IMR-90 (cell line): ENCODE measurements at regions not wholly inside any gene's neighbourhood (a gene's known extent, or its start where the extent isn't known, plus 50 kb on each side); places are given as distances from the start of the nearest gene placed in this dataset.

Experiments used
- ATAC-seq: fragments of 200-7000 bp; cut with Tn5 transposase; 2 replicates; pipeline ENCODE4 v1.9.1; 2020; ENCODE audit warnings: low read depth, mild to moderate bottlenecking, moderate library complexity
- BruUV-seq: library from RNA; stranded (reverse); fragments of 400-500 nt; replicated peaks from 2 replicates; lab custom pipeline; 2021; lab: Mats Ljungman, UMichigan
- CTCF ChIA-PET: fragments of 300-600 bp; formaldehyde crosslinking; extraction: SDS; loops from one replicate; lab custom pipeline; 2021; ENCODE audit warnings: antibody characterized with exemption; lab: Yijun Ruan, JAX
- POLR2A ChIA-PET: fragments of 300-600 bp; sonication (Branson Sonifier 250); formaldehyde crosslinking; loops from one replicate; lab custom pipeline; 2022; ENCODE audit warnings: antibody characterized with exemption; ENCODE audit not compliant: unreplicated experiment; lab: Charles Lee
- DNase-seq: peaks from one replicate; pipeline ENCODE4 v3.0.0; 2013
- H2AFZ ChIP-seq: replicated peaks from 2 replicates; pipeline ENCODE3; 2013; ENCODE audit warnings: low read length, mild to moderate bottlenecking; ENCODE audit not compliant: poor library complexity
- H2AK5ac ChIP-seq: 2 replicates; pipeline ENCODE4 v1.6.1; 2013; ENCODE audit warnings: low read depth, low read length, inconsistent platforms
- H2AK9ac ChIP-seq: replicated peaks from 2 replicates; pipeline ENCODE3; 2013; ENCODE audit warnings: mild to moderate bottlenecking, low read depth, low read length, moderate library complexity; ENCODE audit not compliant: poor library complexity
- H2BK120ac ChIP-seq: 2 replicates; pipeline ENCODE4 v1.6.1; 2013; ENCODE audit warnings: low read depth, low read length, inconsistent platforms
- H2BK15ac ChIP-seq: 3 replicates; pipeline ENCODE4 v1.6.1; 2013; ENCODE audit warnings: low read depth, low read length, inconsistent platforms
- H2BK20ac ChIP-seq: 2 replicates; pipeline ENCODE4 v1.6.1; 2013; ENCODE audit warnings: low read depth, mild to moderate bottlenecking, inconsistent platforms, low read length, moderate library complexity
- H2BK5ac ChIP-seq: 2 replicates; pipeline ENCODE4 v1.6.1; 2013; ENCODE audit warnings: mild to moderate bottlenecking, low read depth, low read length, inconsistent platforms; ENCODE audit not compliant: poor library complexity, severe bottlenecking
- H3K14ac ChIP-seq: replicated peaks from 2 replicates; pipeline ENCODE4 v1.6.1; 2013; ENCODE audit warnings: low read depth, low read length, inconsistent platforms
- H3K18ac ChIP-seq: 2 replicates; pipeline ENCODE4 v1.6.1; 2013; ENCODE audit warnings: low read depth, low read length, control low read depth
- H3K23ac ChIP-seq: 2 replicates; pipeline ENCODE4 v1.6.1; 2013; ENCODE audit warnings: low read depth, low read length, inconsistent platforms
- H3K27ac ChIP-seq: 2 replicates; pipeline ENCODE4 v1.5.1; 2013; ENCODE audit warnings: mild to moderate bottlenecking, control low read depth, low read length; ENCODE audit not compliant: insufficient read depth
- H3K27me3 ChIP-seq: 2 replicates; pipeline ENCODE4 v1.6.1; 2013; ENCODE audit warnings: low read length; ENCODE audit not compliant: control insufficient read depth, insufficient read depth
- H3K36me3 ChIP-seq: 2 replicates; pipeline ENCODE4 v1.6.1; 2013; ENCODE audit warnings: low read length, mixed read lengths; ENCODE audit not compliant: control insufficient read depth, insufficient read depth
- H3K4ac ChIP-seq: 2 replicates; pipeline ENCODE4 v1.6.1; 2013; ENCODE audit warnings: low read depth, low read length, inconsistent platforms
- H3K4me1 ChIP-seq: 2 replicates; pipeline ENCODE4 v1.6.1; 2013; ENCODE audit warnings: low read length, mixed read lengths; ENCODE audit not compliant: control insufficient read depth, insufficient read depth
- H3K4me2 ChIP-seq: 2 replicates; pipeline ENCODE4 v1.6.1; 2013; ENCODE audit warnings: low read depth, mild to moderate bottlenecking, control low read depth, low read length, moderate library complexity
- H3K4me3 ChIP-seq: 2 replicates; pipeline ENCODE4 v1.5.1; 2013; ENCODE audit warnings: low read depth, mild to moderate bottlenecking, control low read depth, low read length, moderate library complexity; ENCODE audit not compliant: insufficient read depth
- H3K56ac ChIP-seq: 2 replicates; pipeline ENCODE4 v1.6.1; 2013; ENCODE audit warnings: low read length, inconsistent platforms; ENCODE audit not compliant: insufficient read depth; ENCODE audit errors: extremely low read depth
- H3K79me1 ChIP-seq, 2 experiments: 2 replicates each; pipeline ENCODE4 v1.6.1; 2013; ENCODE audit warnings: low read length in 2 of 2, inconsistent platforms in 1 of 2, low read depth in 1 of 2
- H3K9ac ChIP-seq: 2 replicates; pipeline ENCODE4 v1.6.1; 2013; ENCODE audit warnings: low read depth, low read length, control low read depth
- H3K9me1 ChIP-seq: 2 replicates; pipeline ENCODE4 v1.6.1; 2013; ENCODE audit warnings: low read length, inconsistent platforms; ENCODE audit not compliant: insufficient read depth
- H3K9me3 ChIP-seq: 2 replicates; pipeline ENCODE4 v1.6.1; 2013; ENCODE audit warnings: low read length; ENCODE audit not compliant: control insufficient read depth, insufficient read depth
- H4K20me1 ChIP-seq: 2 replicates; pipeline ENCODE4 v1.6.1; 2013; ENCODE audit warnings: low read length, inconsistent platforms; ENCODE audit not compliant: insufficient read depth
- H4K5ac ChIP-seq: 2 replicates; pipeline ENCODE4 v1.6.1; 2013; ENCODE audit warnings: mild to moderate bottlenecking, low read depth, low read length, control low read depth
- H4K8ac ChIP-seq, 2 experiments: 2 replicates each; pipeline ENCODE4 v1.6.1; 2013; ENCODE audit warnings: low read depth in 2 of 2, low read length in 2 of 2, control low read depth in 1 of 2, inconsistent platforms in 1 of 2
- H4K91ac ChIP-seq: 2 replicates; pipeline ENCODE4 v1.6.1; 2013; ENCODE audit warnings: low read depth, low read length, inconsistent platforms; ENCODE audit not compliant: insufficient read depth
- BHLHE40 ChIP-seq: fragments of 150-350 bp; IDR thresholded peaks from 2 replicates; pipeline ENCODE4 v1.6.1; 2016; ENCODE audit warnings: mild to moderate bottlenecking, low read depth, low read length
- CEBPB ChIP-seq: IDR thresholded peaks from 2 replicates; pipeline ENCODE4 v1.6.1; 2012; ENCODE audit warnings: low read depth, low read length, improper control_type of control experiment
- CHD1 ChIP-seq: IDR thresholded peaks from 2 replicates; pipeline ENCODE4 v1.6.1; 2012; ENCODE audit warnings: low read depth, low read length, improper control_type of control experiment
- FOS ChIP-seq: fragments of 150-350 bp; IDR thresholded peaks from 2 replicates; pipeline ENCODE4 v1.6.1; 2016; ENCODE audit warnings: low read depth, low read length
- MAFK ChIP-seq: IDR thresholded peaks from 2 replicates; pipeline ENCODE4 v1.6.1; 2012; ENCODE audit warnings: low read depth, low read length, improper control_type of control experiment
- MAZ ChIP-seq: IDR thresholded peaks from 2 replicates; pipeline ENCODE4 v1.6.1; 2012; ENCODE audit warnings: low read depth, mild to moderate bottlenecking, low read length, improper control_type of control experiment, moderate library complexity, borderline replicate concordance
- MXI1 ChIP-seq: IDR thresholded peaks from 2 replicates; pipeline ENCODE4 v1.6.1; 2012; ENCODE audit warnings: low read depth, mild to moderate bottlenecking, low read length, moderate library complexity, borderline replicate concordance
- NFE2L2 ChIP-seq: fragments of 150-350 bp; IDR thresholded peaks from 2 replicates; pipeline ENCODE4 v1.6.1; 2016; ENCODE audit warnings: low read depth, mild to moderate bottlenecking, low read length
- POLR2A ChIP-seq: IDR thresholded peaks from 2 replicates; pipeline ENCODE4 v1.6.1; 2012; ENCODE audit warnings: mild to moderate bottlenecking, low read depth, low read length
- RAD21 ChIP-seq: IDR thresholded peaks from 2 replicates; pipeline ENCODE4 v1.6.1; 2012; ENCODE audit warnings: low read length, improper control_type of control experiment
- RCOR1 ChIP-seq: IDR thresholded peaks from 2 replicates; pipeline ENCODE4 v1.6.1; 2012; ENCODE audit warnings: mild to moderate bottlenecking, low read length, improper control_type of control experiment; ENCODE audit not compliant: insufficient replicate concordance
- RFX5 ChIP-seq: IDR thresholded peaks from 2 replicates; pipeline ENCODE4 v1.8.0; 2012; ENCODE audit warnings: low read depth, mild to moderate bottlenecking, low read length, moderate library complexity
- SMC3 ChIP-seq: fragments of 150-350 bp; IDR thresholded peaks from 2 replicates; pipeline ENCODE4 v1.6.1; 2016; ENCODE audit warnings: low read depth, mild to moderate bottlenecking, antibody characterized with exemption, low read length, moderate library complexity
- dilution Hi-C: fragments of 300-500 bp; cut with HindIII; formaldehyde crosslinking; loops from one replicate; pipeline ENCODE4 v1.14.3; 2018; ENCODE audit warnings: low sequenced_read_pairs; ENCODE audit not compliant: unreplicated experiment
- in situ Hi-C: fragments of 300-500 bp; cut with MboI; formaldehyde crosslinking; loops from 3 replicates; pipeline ENCODE4 v1.14.3; 2019; ENCODE audit warnings: low sequenced_read_pairs, inconsistent platforms, mixed read lengths
- intact Hi-C: fragments of 100-400 bp; cut with micrococcal nuclease; formaldehyde crosslinking; loops from 2 replicates; pipeline ENCODE4 v1.10.0; 2022
- TF ChIP-seq, protein P1 (sequence below): conservative IDR thresholded peaks from 2 replicates; pipeline ENCODE4 v1.5.1; 2012; ENCODE audit warnings: mild to moderate bottlenecking, low read depth, low read length, improper control_type of control experiment
- TF ChIP-seq, protein P2 (sequence below): fragments of 150-350 bp; IDR thresholded peaks from 2 replicates; pipeline ENCODE4 v1.6.1; 2017; ENCODE audit warnings: mild to moderate bottlenecking, antibody characterized with exemption, low read length, low read depth
- TF ChIP-seq, protein P3 (sequence below): fragments of 150-350 bp; IDR thresholded peaks from 2 replicates; pipeline ENCODE4 v1.6.1; 2016; ENCODE audit warnings: low read depth, mild to moderate bottlenecking, low read length, moderate library complexity, borderline replicate concordance

DNA sequence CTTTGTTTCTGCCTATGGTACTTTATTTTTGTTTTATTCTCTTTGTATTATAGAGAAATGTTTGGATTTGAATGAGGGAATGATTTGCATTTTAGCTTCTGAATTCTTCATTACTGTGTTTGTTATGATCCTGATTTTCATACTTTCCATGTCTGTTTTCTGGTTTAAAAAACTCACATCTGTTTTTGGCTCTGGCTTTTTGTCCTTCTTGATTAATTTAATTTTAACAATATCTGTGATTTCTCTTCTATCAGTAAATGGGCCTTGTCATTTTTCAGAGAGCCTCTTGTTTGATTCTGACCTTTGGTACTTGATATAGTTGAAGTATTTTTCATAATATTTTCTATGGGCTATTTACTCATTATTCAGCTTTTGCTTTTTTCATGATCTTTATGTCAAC lies 341.6 kb upstream of the HAND2 start:
- no peak overlapping the region for H3K14ac ChIP-seq
- CTCF ChIA-PET: interaction anchor here (0.5 to 0.7 kb wide), 2 partner anchors 17 to 64 kb away, joined by 3 to 4 read pairs; no protein-coding TSS in a partner anchor
- DNase-seq (no peak), ATAC-seq (no peak)
- H3K27me3 ChIP-seq: no peaks in the 10 kb centered on the region
- in situ Hi-C loops (no loop called here), dilution Hi-C loops (no loop called here), intact Hi-C loops (no loop called here)
- H3K4me2 ChIP-seq: no peak overlapping the region
- no peak overlapping the region for H2BK20ac ChIP-seq
- H3K27ac ChIP-seq: no peak overlapping the region
- no peaks in the 10 kb centered on the region for H3K36me3 ChIP-seq
- no peak overlapping the region for H2BK15ac ChIP-seq
- POLR2A ChIA-PET: no interaction called here
- BruUV-seq: no TSS peak
- H3K79me1 ChIP-seq: no peaks in the 10 kb centered on the region
- H3K9ac ChIP-seq: no peak overlapping the region
- H3K4me1 ChIP-seq: no peaks in the 10 kb centered on the region
- TF ChIP-seq CEBPB (no peak), BHLHE40 (no peak), RCOR1 (no peak), MAFK (no peak), MXI1 (no peak), MAZ (no peak), CHD1 (no peak), RFX5 (no peak), SMC3 (no peak), RAD21 (no peak), POLR2A (no peak), FOS (no peak), NFE2L2 (no peak)
- TF ChIP-seq, protein P1, sequence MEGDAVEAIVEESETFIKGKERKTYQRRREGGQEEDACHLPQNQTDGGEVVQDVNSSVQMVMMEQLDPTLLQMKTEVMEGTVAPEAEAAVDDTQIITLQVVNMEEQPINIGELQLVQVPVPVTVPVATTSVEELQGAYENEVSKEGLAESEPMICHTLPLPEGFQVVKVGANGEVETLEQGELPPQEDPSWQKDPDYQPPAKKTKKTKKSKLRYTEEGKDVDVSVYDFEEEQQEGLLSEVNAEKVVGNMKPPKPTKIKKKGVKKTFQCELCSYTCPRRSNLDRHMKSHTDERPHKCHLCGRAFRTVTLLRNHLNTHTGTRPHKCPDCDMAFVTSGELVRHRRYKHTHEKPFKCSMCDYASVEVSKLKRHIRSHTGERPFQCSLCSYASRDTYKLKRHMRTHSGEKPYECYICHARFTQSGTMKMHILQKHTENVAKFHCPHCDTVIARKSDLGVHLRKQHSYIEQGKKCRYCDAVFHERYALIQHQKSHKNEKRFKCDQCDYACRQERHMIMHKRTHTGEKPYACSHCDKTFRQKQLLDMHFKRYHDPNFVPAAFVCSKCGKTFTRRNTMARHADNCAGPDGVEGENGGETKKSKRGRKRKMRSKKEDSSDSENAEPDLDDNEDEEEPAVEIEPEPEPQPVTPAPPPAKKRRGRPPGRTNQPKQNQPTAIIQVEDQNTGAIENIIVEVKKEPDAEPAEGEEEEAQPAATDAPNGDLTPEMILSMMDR: no peak
- TF ChIP-seq, protein P2, sequence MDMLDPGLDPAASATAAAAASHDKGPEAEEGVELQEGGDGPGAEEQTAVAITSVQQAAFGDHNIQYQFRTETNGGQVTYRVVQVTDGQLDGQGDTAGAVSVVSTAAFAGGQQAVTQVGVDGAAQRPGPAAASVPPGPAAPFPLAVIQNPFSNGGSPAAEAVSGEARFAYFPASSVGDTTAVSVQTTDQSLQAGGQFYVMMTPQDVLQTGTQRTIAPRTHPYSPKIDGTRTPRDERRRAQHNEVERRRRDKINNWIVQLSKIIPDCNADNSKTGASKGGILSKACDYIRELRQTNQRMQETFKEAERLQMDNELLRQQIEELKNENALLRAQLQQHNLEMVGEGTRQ: no peak
- TF ChIP-seq, protein P3, sequence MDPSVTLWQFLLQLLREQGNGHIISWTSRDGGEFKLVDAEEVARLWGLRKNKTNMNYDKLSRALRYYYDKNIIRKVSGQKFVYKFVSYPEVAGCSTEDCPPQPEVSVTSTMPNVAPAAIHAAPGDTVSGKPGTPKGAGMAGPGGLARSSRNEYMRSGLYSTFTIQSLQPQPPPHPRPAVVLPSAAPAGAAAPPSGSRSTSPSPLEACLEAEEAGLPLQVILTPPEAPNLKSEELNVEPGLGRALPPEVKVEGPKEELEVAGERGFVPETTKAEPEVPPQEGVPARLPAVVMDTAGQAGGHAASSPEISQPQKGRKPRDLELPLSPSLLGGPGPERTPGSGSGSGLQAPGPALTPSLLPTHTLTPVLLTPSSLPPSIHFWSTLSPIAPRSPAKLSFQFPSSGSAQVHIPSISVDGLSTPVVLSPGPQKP: no peak
- H3K9me3 ChIP-seq: no peaks in the 10 kb centered on the region
- no peak overlapping the region for H3K4ac ChIP-seq
- H3K56ac ChIP-seq: no peak overlapping the region
- no peak overlapping the region for H2AK5ac ChIP-seq
- H3K18ac ChIP-seq: no peak overlapping the region
- H3K4me3 ChIP-seq: no peak overlapping the region
- no peak overlapping the region for H2BK120ac ChIP-seq
- no peak overlapping the region for H2AFZ ChIP-seq
- no peaks in the 10 kb centered on the region for H3K9me1 ChIP-seq
- no peak overlapping the region for H4K8ac ChIP-seq
- no peak overlapping the region for H2BK5ac ChIP-seq
- no peak overlapping the region for H4K91ac ChIP-seq
- H4K5ac ChIP-seq: no peak overlapping the region
- H4K20me1 ChIP-seq: no peaks in the 10 kb centered on the region
- H3K23ac ChIP-seq: no peak overlapping the region
- no peak overlapping the region for H2AK9ac ChIP-seq
